ENCODE measurements at regions not wholly inside any gene's neighbourhood (a gene's known extent, or its start where the extent isn't known, plus 50 kb on each side); places are given as distances from the start of the nearest gene placed in this dataset.

GRCh38 chr11:94700622-94701021 is 67.5 kb upstream of the AMOTL1 start:
- TF ChIP-seq, protein P1, sequence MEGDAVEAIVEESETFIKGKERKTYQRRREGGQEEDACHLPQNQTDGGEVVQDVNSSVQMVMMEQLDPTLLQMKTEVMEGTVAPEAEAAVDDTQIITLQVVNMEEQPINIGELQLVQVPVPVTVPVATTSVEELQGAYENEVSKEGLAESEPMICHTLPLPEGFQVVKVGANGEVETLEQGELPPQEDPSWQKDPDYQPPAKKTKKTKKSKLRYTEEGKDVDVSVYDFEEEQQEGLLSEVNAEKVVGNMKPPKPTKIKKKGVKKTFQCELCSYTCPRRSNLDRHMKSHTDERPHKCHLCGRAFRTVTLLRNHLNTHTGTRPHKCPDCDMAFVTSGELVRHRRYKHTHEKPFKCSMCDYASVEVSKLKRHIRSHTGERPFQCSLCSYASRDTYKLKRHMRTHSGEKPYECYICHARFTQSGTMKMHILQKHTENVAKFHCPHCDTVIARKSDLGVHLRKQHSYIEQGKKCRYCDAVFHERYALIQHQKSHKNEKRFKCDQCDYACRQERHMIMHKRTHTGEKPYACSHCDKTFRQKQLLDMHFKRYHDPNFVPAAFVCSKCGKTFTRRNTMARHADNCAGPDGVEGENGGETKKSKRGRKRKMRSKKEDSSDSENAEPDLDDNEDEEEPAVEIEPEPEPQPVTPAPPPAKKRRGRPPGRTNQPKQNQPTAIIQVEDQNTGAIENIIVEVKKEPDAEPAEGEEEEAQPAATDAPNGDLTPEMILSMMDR (conservative IDR thresholded peaks at IDR 0.05) = no peak

GRCh38 chr11:94702481-94702880 is 65.7 kb upstream of the AMOTL1 start:
- no peak overlapping the region for H3K27ac ChIP-seq
- TF ChIP-seq, protein P1 (conservative IDR thresholded peaks at IDR 0.05) = no peak

More at GRCh38 chr11:94700622-94701021, 67.5 kb upstream of the AMOTL1 start:
- H3K27ac ChIP-seq = no peak overlapping the region

DNA sequence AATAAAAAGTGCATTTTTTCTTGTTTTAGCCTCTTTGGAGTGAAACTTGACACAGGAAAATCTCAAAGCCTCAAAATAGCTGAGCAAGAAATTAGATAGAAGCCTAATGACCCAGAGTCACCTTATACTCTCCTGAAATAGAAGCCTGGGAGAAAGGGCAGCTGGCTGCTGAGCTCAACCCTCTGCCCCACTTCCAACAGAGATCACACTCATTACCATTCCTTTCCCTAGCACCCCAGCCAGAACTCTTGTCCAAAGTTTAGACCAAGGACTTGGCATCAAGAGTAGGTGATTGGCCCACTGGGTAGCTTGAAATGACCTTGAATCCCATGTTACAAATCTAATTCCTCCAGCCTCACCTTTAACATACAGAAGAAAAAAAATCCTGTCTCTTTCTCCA is 62.7 kb upstream of the AMOTL1 start:
- no peak overlapping the region for H3K27ac ChIP-seq
- TF ChIP-seq, protein P1 (conservative IDR thresholded peaks at IDR 0.05) = no peak

DNA sequence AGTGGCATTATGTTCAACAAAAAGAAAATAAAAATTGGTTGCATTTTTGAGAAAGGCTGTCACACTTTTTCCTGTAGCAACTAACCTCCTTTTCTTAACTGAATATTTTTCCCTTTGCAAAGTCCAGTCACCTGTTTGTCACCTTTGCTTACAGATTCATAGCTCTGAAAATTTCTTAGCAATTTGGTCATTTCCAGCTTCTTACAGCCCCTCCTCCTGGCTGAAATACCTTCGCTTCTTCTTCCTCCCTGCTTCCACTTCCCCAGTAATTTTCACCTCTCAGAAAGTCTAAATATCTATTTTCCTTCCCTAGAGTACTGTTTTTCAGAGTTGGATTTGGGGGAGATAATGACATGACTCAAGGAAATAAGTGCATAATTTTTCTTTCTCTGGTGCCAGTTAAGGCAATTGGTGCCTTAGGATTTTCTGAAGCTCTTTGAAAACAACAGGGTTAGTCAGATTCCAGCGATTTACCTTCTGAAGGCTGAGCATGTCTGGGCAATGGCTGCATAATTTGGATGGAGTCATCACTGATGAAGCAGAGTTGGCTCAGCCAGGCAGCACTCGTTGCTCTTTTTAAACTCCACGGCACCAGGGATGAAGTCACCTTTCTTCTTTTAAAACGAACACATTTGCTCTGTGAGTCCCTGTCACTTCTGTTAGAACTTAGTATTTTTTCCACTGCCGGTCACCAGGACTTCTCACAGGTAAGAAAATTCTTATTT is 62.1 kb upstream of the AMOTL1 start:
- H3K27ac ChIP-seq = peak overlapping the region; percentile 73; the same call in 1 of the 2 replicates
- TF ChIP-seq, protein P1 (conservative IDR thresholded peaks at IDR 0.05) = no peak

DNA sequence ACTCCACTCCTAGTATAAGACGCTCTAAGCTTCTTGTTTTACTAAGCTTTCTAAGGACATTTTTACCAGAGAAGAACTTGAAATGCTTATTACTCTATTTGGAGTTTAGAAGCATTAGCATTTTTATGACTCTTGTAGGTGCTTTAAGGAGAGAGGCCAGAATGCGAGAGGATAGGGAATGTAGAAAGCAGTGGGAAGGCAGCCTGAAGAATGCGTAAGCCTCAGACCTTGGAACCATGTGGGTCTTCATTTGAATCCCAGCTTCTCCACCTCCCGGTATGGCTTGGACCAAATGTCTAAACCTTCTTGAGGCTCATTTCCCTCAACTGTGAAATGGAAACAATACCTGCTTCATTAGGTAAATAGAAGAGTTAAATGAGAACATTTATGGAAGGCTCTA is 60.0 kb upstream of the AMOTL1 start:
- peak overlapping the region; percentile 73 for H3K27ac ChIP-seq
- TF ChIP-seq, protein P1 (conservative IDR thresholded peaks at IDR 0.05) = no peak

- peak overlapping the region; percentile 73 for H3K27ac ChIP-seq
- TF ChIP-seq, protein P1 (conservative IDR thresholded peaks at IDR 0.05) = no peak
Measured at GRCh38 chr11:94708642-94709041, 59.5 kb upstream of the AMOTL1 start.

GRCh38 chr11:94715225-94715624 is 52.9 kb upstream of the AMOTL1 start:
- H3K27ac ChIP-seq = no peak overlapping the region
- TF ChIP-seq, protein P1 (conservative IDR thresholded peaks at IDR 0.05) = no peak
